ENCODE measurements at regions not wholly inside any gene's neighbourhood (a gene's known extent, or its start where the extent isn't known, plus 50 kb on each side); places are given as distances from the start of the nearest gene placed in this dataset.
"Not testable (repeated sequence)": the region's sequence is repeated elsewhere in the genome, so short reads cannot be mapped to it uniquely, and the experiment has no call there.

DNA sequence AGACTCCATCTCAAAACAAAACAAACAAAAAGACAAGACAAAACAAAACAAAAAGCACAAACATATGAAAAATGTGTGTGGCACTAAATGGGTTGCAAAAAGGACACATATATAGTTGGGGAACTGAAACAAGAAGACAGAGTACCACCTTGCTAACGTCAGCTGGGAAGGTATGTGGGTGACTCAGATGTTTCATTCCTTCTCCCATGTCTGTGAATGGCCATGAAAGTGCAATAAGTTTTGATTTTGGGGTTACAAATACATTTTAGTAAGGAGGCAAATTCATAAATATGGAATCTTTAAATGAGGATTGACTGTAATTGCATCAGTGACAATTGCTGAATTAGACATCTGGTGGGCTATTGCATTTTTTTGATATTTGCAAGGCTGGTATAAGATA lies 81.6 kb upstream of the KLF4 start:
- Histone ChIP-seq H3K9ac (ENCODE audit: insufficient read depth, low read length, poor library complexity, severe bottlenecking) (no peak overlapping the region), H4K20me1 (ENCODE audit: insufficient read depth, low read length) (no peaks in the 10 kb centered on the region), H3K79me2 (ENCODE audit: insufficient read depth, low read length) (no peaks in the 10 kb centered on the region), H3K4me3 (replicated peaks in 1 of 3; ENCODE audit: low read depth in 2 of 3, low read length in 3 of 3) (no peak overlapping the region), H3K4me2 (replicated peaks; ENCODE audit: extremely low read depth, low read length, poor library complexity, severe bottlenecking) (no peak overlapping the region), H3K4me1 (ENCODE audit: control insufficient read depth in 1 of 2, insufficient read depth in 2 of 2, low read length in 2 of 2) (no peaks in the 10 kb centered on the region), H3K36me3 (replicated peaks in 1 of 2; ENCODE audit: control insufficient read depth in 1 of 2, insufficient read depth in 2 of 2, low read length in 2 of 2) (no peaks in the 10 kb centered on the region), H3K9me3 (replicated peaks in 1 of 2; ENCODE audit: control insufficient read depth in 1 of 2, insufficient read depth in 1 of 2, low read length in 2 of 2) (no peaks in the 10 kb centered on the region), H3K27ac (ENCODE audit: low read depth in 1 of 2, low read length in 2 of 2) (no peak overlapping the region), H2AFZ (ENCODE audit: insufficient read depth, low read depth, low read length, poor library complexity, severe bottlenecking) (no peak overlapping the region), H3K27me3 (ENCODE audit: control insufficient read depth in 2 of 2, insufficient read depth in 2 of 2, low read length in 2 of 2) (no peaks in the 10 kb centered on the region)
- Mint-ChIP-seq H3K36me3 (no peaks in the 10 kb centered on the region), H3K27me3 (ENCODE audit: low read depth in 3 of 3) (peaks cover 0 to 1% (median 0%) of the 10 kb centered on the region in 3 donors), H3K27ac (no peak overlapping the region), H3K9me3 (peaks cover 0 to 4% (median 0%) of the 10 kb centered on the region in 7 donors), H3K4me1 (peaks cover 3% of the 10 kb centered on the region), H3K4me3 (no peak overlapping the region)
- intact Hi-C loops (cut with micrococcal nuclease), result no loop called here
- DNase-seq, result no peak
- 17% methylated on average over 1 of the region's 1 CpG for WGBS (ENCODE audit: insufficient coverage)
- TF ChIP-seq, protein P1, sequence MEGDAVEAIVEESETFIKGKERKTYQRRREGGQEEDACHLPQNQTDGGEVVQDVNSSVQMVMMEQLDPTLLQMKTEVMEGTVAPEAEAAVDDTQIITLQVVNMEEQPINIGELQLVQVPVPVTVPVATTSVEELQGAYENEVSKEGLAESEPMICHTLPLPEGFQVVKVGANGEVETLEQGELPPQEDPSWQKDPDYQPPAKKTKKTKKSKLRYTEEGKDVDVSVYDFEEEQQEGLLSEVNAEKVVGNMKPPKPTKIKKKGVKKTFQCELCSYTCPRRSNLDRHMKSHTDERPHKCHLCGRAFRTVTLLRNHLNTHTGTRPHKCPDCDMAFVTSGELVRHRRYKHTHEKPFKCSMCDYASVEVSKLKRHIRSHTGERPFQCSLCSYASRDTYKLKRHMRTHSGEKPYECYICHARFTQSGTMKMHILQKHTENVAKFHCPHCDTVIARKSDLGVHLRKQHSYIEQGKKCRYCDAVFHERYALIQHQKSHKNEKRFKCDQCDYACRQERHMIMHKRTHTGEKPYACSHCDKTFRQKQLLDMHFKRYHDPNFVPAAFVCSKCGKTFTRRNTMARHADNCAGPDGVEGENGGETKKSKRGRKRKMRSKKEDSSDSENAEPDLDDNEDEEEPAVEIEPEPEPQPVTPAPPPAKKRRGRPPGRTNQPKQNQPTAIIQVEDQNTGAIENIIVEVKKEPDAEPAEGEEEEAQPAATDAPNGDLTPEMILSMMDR (IDR thresholded peaks at IDR 0.05), result no peak

DNA sequence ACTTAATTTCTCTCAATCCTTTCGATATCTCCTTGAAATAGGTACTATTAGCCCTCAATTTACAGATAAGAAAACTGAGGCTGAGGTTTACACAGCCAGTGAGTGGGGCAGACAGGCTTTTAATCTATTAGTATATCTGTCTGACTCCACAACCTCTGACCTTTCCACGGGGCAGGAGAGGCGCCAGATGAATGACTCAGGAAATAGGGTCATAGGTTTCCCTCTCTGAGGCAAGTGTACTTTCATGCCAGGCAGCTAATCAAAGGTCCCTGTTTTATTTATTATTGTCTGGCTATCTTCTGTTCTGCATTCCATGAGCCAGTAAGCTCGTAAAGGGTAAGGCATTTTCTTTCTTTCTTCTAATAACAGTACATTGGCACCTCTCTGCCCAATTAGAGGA lies 79.6 kb upstream of the KLF4 start:
- Mint-ChIP-seq H3K27me3 (ENCODE audit: low read depth in 3 of 3) (peaks cover 0 to 2% (median 0%) of the 10 kb centered on the region in 3 donors), H3K9me3 (peaks cover 0 to 4% (median 0%) of the 10 kb centered on the region in 7 donors), H3K4me3 (no peak overlapping the region), H3K27ac (no peak overlapping the region), H3K4me1 (no peaks in the 10 kb centered on the region), H3K36me3 (no peaks in the 10 kb centered on the region)
- Histone ChIP-seq H3K4me1 (ENCODE audit: control insufficient read depth in 1 of 2, insufficient read depth in 2 of 2, low read length in 2 of 2) (no peaks in the 10 kb centered on the region), H3K4me3 (replicated peaks in 1 of 3; ENCODE audit: low read depth in 2 of 3, low read length in 3 of 3) (no peak overlapping the region), H2AFZ (ENCODE audit: insufficient read depth, low read depth, low read length, poor library complexity, severe bottlenecking) (no peak overlapping the region), H3K9ac (ENCODE audit: insufficient read depth, low read length, poor library complexity, severe bottlenecking) (no peak overlapping the region), H4K20me1 (ENCODE audit: insufficient read depth, low read length) (no peaks in the 10 kb centered on the region), H3K4me2 (replicated peaks; ENCODE audit: extremely low read depth, low read length, poor library complexity, severe bottlenecking) (no peak overlapping the region), H3K9me3 (replicated peaks in 1 of 2; ENCODE audit: control insufficient read depth in 1 of 2, insufficient read depth in 1 of 2, low read length in 2 of 2) (no peaks in the 10 kb centered on the region), H3K27ac (ENCODE audit: low read depth in 1 of 2, low read length in 2 of 2) (no peak overlapping the region), H3K79me2 (ENCODE audit: insufficient read depth, low read length) (no peaks in the 10 kb centered on the region), H3K36me3 (replicated peaks in 1 of 2; ENCODE audit: control insufficient read depth in 1 of 2, insufficient read depth in 2 of 2, low read length in 2 of 2) (no peaks in the 10 kb centered on the region), H3K27me3 (ENCODE audit: control insufficient read depth in 2 of 2, insufficient read depth in 2 of 2, low read length in 2 of 2) (no peaks in the 10 kb centered on the region)
- 70% methylated on average over 2 of the region's 4 CpGs for WGBS (ENCODE audit: insufficient coverage)
- DNase-seq, result no peak
- intact Hi-C loops (cut with micrococcal nuclease), result no loop called here
- TF ChIP-seq, protein P1 (IDR thresholded peaks at IDR 0.05), result no peak

DNA sequence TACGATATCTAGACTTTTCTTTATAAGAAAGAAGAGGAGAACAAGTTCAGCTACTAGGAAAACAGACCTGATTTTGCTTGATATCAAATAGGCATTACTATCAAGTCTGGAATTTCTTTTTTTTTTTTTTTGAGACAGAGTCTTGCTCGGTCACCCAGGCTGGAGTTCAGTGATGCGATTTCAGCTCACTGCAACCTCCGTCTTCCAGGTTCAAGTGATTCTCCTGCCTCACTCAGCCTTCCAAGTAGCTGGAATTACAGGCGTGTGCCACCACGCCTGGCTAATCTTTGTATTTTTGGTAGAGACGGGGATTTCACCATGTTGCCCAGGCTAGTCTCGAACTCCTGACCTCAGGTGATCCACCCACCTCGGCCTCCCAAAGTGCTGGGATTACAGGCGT lies 78.8 kb upstream of the KLF4 start:
- H3K9me3 Mint-ChIP-seq; H3K27me3 ChIP-seq (ENCODE audit: control insufficient read depth in 2 of 2, insufficient read depth in 2 of 2, low read length in 2 of 2); H3K4me1 Mint-ChIP-seq; H3K27ac Mint-ChIP-seq; H3K27me3 Mint-ChIP-seq (ENCODE audit: low read depth in 3 of 3); H3K79me2 ChIP-seq (ENCODE audit: insufficient read depth, low read length); intact Hi-C loops (cut with micrococcal nuclease); H3K9me3 ChIP-seq (replicated peaks in 1 of 2; ENCODE audit: control insufficient read depth in 1 of 2, insufficient read depth in 1 of 2, low read length in 2 of 2); H3K36me3 Mint-ChIP-seq; H2AFZ ChIP-seq (ENCODE audit: insufficient read depth, low read depth, low read length, poor library complexity, severe bottlenecking); H3K4me3 Mint-ChIP-seq; DNase-seq; H3K36me3 ChIP-seq (replicated peaks in 1 of 2; ENCODE audit: control insufficient read depth in 1 of 2, insufficient read depth in 2 of 2, low read length in 2 of 2); H3K4me1 ChIP-seq (ENCODE audit: control insufficient read depth in 1 of 2, insufficient read depth in 2 of 2, low read length in 2 of 2); H4K20me1 ChIP-seq (ENCODE audit: insufficient read depth, low read length); H3K27ac ChIP-seq (ENCODE audit: low read depth in 1 of 2, low read length in 2 of 2); H3K4me3 ChIP-seq (replicated peaks in 1 of 3; ENCODE audit: low read depth in 2 of 3, low read length in 3 of 3); H3K9ac ChIP-seq (ENCODE audit: insufficient read depth, low read length, poor library complexity, severe bottlenecking); H3K4me2 ChIP-seq (replicated peaks; ENCODE audit: extremely low read depth, low read length, poor library complexity, severe bottlenecking): not testable (repeated sequence)
- WGBS (ENCODE audit: insufficient coverage), result 96% methylated on average over 7 of the region's 10 CpGs

Measured in CD14-positive monocyte (primary cell).